ENCODE measurements at regions not wholly inside any gene's neighbourhood (a gene's known extent, or its start where the extent isn't known, plus 50 kb on each side); places are given as distances from the start of the nearest gene placed in this dataset.

- no peak for DNase-seq
These were observed 53.8 kb downstream of the FZD10 start for GRCh38 chr12:130216031-130216430.

GRCh38 chr12:130218682-130219081, 56.4 kb downstream of the FZD10 start:
- DNase-seq = no peak

- DNase-seq = no peak
These were observed 57.9 kb downstream of the FZD10 start for GRCh38 chr12:130219929-130220705.

GRCh38 chr12:130220706-130221100, 58.4 kb downstream of the FZD10 start:
- DNase-seq = no peak

DNA sequence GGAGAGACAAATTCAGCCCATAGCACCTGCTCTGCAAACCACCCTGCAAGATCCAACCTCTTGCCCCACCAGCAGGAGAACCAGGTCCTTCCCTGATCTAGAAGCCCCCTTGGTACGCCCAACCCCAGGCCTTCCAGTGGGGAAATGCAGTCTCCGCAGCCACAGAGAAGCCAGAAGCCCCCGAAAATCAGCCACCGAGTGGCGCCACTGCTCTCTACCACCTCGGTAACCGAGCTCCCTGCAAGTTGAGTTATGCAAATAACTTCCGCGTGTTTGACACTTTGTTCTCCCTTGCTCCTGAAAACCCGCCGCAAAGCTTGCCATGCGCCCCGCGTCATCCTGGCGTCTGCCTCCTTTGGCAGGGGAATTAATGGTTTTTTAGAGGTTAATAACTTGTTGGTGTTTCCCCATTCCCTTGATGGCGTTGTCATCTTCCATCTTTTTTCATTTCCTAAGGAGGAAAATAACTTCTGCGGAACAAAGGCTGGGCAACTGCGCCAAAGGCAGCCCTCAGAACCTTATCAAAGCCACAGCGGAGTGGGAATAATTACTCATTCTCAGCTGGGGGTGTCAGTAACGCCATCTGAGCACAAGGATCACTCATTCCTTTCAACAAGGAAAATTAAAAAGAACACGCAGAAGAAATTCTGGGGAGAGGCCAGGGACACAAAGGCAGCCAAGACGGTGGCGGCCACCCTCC, 60.4 kb downstream of the FZD10 start:
- no peak for DNase-seq

DNA sequence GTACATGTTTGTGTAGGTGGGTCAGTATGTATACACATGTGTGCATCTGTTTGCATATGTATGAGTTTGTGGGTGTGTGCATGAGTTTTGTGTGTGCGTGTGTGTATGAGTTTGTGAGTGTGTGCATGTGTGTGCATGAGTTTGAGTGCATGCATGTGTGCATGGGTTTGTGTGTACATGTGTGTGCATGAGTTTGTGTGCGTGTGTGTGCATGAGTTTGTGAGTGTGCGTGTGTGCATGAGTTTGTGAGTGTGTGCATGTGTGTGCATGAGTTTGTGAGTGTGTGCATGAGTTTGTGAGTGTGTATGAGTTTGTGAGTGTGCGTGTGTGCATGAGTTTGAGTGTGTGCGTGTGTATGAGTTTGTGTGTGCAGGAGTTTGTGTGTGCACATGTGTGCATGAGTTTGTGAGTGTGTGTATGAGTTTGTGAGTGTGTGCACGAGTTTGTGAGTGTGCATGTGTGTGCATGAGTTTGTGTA, 61.5 kb downstream of the FZD10 start:
- DNase-seq = no peak

GRCh38 chr12:130224613-130225012, 62.3 kb downstream of the FZD10 start:
- no peak for DNase-seq

GRCh38 chr12:130225347-130225746, 63.1 kb downstream of the FZD10 start:
- no peak for DNase-seq

DNA sequence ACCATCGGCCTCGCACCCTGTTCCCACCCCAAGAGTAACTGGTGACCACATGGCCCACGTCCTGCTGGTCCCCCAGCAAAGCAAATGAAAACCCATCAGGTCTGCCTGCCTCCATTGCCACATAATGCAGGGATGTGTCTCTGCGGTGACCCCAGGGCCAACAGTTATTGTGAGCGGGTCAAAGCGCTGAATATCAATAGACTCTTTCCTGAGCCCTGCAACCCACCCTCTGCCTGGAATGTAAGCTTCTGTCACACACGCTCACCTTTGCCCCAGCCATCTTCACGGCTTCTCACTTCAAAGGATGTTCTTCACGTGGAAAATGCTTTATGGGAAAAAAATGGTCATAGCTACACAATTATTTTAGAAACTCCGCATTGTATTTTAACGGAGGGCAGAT, 63.9 kb downstream of the FZD10 start:
- DNase-seq = no peak

- DNase-seq = no peak
These were observed 64.5 kb downstream of the FZD10 start for GRCh38 chr12:130226771-130227170.

GRCh38 chr12:130227641-130228040, 65.4 kb downstream of the FZD10 start:
- no peak for DNase-seq

DNA sequence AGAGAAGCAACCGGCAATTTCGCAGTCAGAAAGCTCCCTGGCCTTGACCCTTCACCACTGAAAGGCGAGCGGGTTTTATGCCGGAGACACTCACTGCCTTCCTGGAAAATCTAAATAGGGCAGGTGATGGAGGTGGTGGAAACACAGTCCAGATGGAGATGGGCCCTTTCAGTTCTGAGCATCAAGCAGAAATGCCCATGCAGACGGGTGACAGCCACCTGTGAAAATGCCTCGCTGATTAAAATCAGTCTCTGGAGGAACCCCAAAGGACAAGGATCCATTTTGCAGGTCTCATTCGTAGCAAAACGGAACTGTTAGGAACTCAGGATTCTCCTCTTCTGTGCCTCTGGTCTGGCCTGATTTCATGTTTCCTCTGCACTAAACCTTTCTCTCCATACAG, 74.2 kb downstream of the FZD10 start:
- DNase-seq = no peak

GRCh38 chr12:130240831-130241590, 78.7 kb downstream of the FZD10 start:
- no peak for DNase-seq

DNA sequence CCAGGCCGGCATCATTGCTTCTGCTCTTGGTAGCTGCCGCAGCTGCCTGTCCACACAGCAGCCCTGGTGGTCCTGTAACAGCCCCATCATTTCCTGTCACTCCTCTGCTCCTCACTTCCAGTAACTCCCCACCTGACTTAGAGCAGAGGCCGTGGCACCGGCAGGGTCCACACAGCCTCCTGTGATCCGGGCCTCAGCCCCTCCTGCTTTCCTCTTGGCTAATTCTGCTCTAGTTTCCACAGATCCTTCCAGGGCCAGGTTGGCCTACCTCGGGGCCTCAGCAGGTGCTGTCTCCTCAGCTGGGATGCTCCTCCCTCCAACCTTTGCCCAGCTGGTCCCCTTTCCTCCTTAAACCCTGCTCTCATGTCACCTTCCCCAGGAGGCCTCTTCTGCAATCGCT, 80.2 kb downstream of the FZD10 start:
- no peak for DNase-seq

DNA sequence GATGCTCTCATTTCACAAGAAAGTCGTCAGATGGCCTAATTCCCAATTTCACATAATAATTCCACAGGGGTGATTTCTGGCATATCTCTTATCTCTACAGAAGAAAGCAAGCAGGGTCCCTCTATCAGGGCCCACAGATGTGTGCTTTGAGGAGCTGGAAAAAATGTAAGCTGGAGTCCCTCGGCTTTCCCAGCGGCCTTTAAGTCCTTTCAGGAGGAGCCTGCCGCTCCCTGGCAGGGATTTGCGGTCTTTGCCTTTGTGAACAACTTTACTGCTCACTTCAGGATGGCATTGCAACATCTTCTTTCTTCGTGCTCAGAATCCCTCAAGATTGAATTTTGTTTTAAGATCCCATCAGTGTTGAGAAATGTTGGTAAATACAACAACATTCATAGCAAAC, 83.0 kb downstream of the FZD10 start:
- DNase-seq = no peak

GRCh38 chr12:130246560-130246959, 84.3 kb downstream of the FZD10 start:
- DNase-seq = no peak

DNA sequence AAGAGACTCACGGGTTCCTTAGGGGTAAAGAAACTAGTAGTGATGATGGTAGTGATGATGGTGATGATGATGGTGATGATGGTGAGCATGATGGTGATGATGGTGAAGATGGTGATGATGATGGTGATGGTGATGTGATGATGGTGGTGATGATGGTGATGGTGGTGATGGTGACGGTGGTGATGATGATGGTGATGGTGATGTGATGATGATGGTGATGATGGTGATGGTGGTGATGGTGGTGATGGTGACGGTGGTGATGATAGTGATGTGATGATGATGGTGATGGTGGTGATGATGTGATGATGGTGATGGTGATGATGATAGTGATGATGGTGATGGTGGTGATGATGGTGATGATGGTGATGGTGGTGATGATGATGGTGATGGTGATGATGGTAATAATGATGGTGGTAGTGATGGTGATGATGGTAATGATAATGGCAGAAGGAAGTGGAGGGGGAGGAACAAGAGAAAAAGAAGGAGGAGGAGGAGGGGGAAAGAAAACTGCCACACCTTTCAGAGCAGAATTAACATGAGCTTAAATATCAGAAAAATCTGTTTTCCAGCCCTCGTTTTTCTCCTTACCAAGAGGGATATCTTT, 85.5 kb downstream of the FZD10 start:
- no peak for DNase-seq

GRCh38 chr12:130249376-130249775, 87.1 kb downstream of the FZD10 start:
- no peak for DNase-seq

GRCh38 chr12:130251236-130251780, 86.4 kb upstream of the PIWIL1 start:
- no peak for DNase-seq

GRCh38 chr12:130253866-130254265, 83.8 kb upstream of the PIWIL1 start:
- DNase-seq = no peak

DNA sequence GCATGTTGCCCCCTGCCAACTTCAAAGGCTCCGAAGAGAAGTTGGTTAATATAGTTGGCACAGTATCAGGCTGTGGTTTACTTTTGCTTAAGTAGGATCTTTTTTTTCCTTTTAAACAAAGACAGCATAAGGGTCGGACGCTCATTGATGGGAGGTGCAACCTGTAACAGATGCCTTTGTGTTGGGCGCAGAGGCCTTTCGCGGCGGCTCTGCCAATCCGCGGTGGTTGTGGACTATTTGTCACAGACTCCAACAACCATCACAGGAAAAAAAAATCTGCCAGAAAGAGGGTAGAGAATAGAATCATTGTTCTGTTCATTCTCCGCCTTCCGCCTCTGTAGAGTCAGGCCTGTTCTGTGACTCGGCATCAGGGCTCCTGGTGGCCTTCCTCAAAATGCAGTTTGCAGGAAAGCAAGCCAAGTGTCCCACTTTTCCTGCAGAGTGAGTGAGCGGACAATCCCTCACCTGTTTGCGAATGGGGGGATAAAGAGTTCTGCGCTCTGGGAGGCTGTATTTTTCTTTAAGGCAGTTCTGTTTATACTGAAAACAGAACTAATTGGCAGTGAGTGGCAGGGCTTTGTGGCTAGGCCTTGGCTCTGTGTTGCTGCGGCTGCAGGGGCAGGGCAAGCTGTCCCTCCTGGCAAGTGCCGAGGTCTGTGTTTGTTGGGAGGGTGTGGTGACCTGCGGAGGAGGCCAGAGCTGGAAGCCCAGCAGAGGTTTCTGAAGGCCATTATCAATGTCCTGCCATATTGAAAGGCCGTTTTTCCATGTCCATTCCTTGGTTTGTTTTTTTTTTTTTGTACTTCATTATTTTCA, 83.0 kb upstream of the PIWIL1 start:
- DNase-seq = no peak

DNA sequence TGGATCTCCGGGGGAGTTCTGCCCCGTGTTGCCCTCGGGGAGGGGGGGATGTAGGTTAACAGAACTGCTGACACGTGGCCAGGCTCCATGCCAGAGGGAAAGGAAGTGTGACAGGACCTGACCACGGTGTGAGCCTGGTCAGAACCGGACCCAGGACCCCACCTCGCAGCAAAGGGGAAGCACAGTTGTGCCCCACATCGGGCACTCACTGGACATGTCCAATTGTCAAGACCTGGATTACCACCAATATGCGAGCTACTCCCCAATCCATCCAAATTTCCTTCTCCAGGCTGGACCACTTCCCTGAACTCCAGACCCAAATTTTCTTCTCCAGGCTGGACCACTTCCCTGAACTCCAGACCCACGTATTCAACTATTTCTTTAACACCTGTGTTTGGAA, 78.8 kb upstream of the PIWIL1 start:
- no peak for DNase-seq
